Mesothelial cell of epicardium (in vitro differentiated cells): ENCODE measurements at regions not wholly inside any gene's neighbourhood (a gene's known extent, or its start where the extent isn't known, plus 50 kb on each side); places are given as distances from the start of the nearest gene placed in this dataset.

Experiments used
- DNase-seq, 2 experiments: peaks; one replicate each; pipeline ENCODE4 v3.0.0; 2021; ENCODE audit warnings: low spot score in 2 of 2; ENCODE audit not compliant: unreplicated experiment in 2 of 2
- H3K27ac Mint-ChIP-seq: 2 replicates; pipeline ENCODE4 v1.8.0; 2021; ENCODE audit warnings: mixed read lengths
- H3K27me3 Mint-ChIP-seq: 2 replicates; pipeline ENCODE4 v1.8.0; 2021; ENCODE audit warnings: low read depth, mixed read lengths
- H3K36me3 Mint-ChIP-seq: 2 replicates; pipeline ENCODE4 v1.8.0; 2021; ENCODE audit warnings: mixed read lengths
- H3K4me1 Mint-ChIP-seq: 2 replicates; pipeline ENCODE4 v1.8.0; 2021; ENCODE audit warnings: mixed read lengths
- H3K4me3 Mint-ChIP-seq: 2 replicates; pipeline ENCODE4 v1.8.0; 2021; ENCODE audit warnings: mild to moderate bottlenecking, moderate library complexity, mixed read lengths
- H3K9me3 Mint-ChIP-seq: 2 replicates; pipeline ENCODE4 v1.8.0; 2021; ENCODE audit warnings: mixed read lengths
- CTCF ChIP-seq: fragments of 200-600 bp; sonication (generic); IDR thresholded peaks from one replicate; pipeline ENCODE4 v1.5.0; 2021; ENCODE audit warnings: antibody characterized with exemption; ENCODE audit not compliant: unreplicated experiment

- no peak overlapping the region for H3K27ac Mint-ChIP-seq
- no peak overlapping the region for H3K4me3 Mint-ChIP-seq
- H3K36me3 Mint-ChIP-seq: no peaks in the 10 kb centered on the region
- no peak for DNase-seq
- TF ChIP-seq CTCF: no peak
- no peaks in the 10 kb centered on the region for H3K9me3 Mint-ChIP-seq
- H3K4me1 Mint-ChIP-seq: no peaks in the 10 kb centered on the region
- H3K27me3 Mint-ChIP-seq: no peaks in the 10 kb centered on the region
Observed at GRCh38 chr2:122539920-122540319, 784.5 kb downstream of the TSN start.

GRCh38 chr2:122542236-122542635 is 786.8 kb downstream of the TSN start:
- no peaks in the 10 kb centered on the region for H3K27me3 Mint-ChIP-seq
- no peak for TF ChIP-seq CTCF
- no peak for DNase-seq
- no peaks in the 10 kb centered on the region for H3K9me3 Mint-ChIP-seq
- H3K36me3 Mint-ChIP-seq: no peaks in the 10 kb centered on the region
- H3K4me1 Mint-ChIP-seq: no peaks in the 10 kb centered on the region
- no peak overlapping the region for H3K4me3 Mint-ChIP-seq
- H3K27ac Mint-ChIP-seq: no peak overlapping the region

GRCh38 chr2:122542646-122543045 is 787.2 kb downstream of the TSN start:
- no peaks in the 10 kb centered on the region for H3K4me1 Mint-ChIP-seq
- no peak for DNase-seq
- no peak for TF ChIP-seq CTCF
- no peak overlapping the region for H3K27ac Mint-ChIP-seq
- H3K4me3 Mint-ChIP-seq: no peak overlapping the region
- H3K9me3 Mint-ChIP-seq: no peaks in the 10 kb centered on the region
- H3K27me3 Mint-ChIP-seq: no peaks in the 10 kb centered on the region
- no peaks in the 10 kb centered on the region for H3K36me3 Mint-ChIP-seq

- no peak for TF ChIP-seq CTCF
- no peaks in the 10 kb centered on the region for H3K36me3 Mint-ChIP-seq
- no peaks in the 10 kb centered on the region for H3K4me1 Mint-ChIP-seq
- H3K9me3 Mint-ChIP-seq: no peaks in the 10 kb centered on the region
- no peak overlapping the region for H3K4me3 Mint-ChIP-seq
- no peaks in the 10 kb centered on the region for H3K27me3 Mint-ChIP-seq
- H3K27ac Mint-ChIP-seq: no peak overlapping the region
- no peak for DNase-seq
Observed at GRCh38 chr2:122543815-122544214, 788.4 kb downstream of the TSN start.

GRCh38 chr2:122545821-122546220 is 790.4 kb downstream of the TSN start:
- Mint-ChIP-seq H3K4me3 (no peak overlapping the region), H3K4me1 (no peaks in the 10 kb centered on the region), H3K27ac (no peak overlapping the region), H3K27me3 (no peaks in the 10 kb centered on the region), H3K36me3 (peaks cover 5% of the 10 kb centered on the region), H3K9me3 (peaks cover 10% of the 10 kb centered on the region)
- TF ChIP-seq CTCF: no peak
- DNase-seq: no peak

GRCh38 chr2:122562775-122563174 is 807.3 kb downstream of the TSN start:
- H3K4me3 Mint-ChIP-seq: no peak overlapping the region
- no peaks in the 10 kb centered on the region for H3K9me3 Mint-ChIP-seq
- H3K27ac Mint-ChIP-seq: no peak overlapping the region
- DNase-seq: no peak
- H3K36me3 Mint-ChIP-seq: no peaks in the 10 kb centered on the region
- H3K4me1 Mint-ChIP-seq: peaks cover 4% of the 10 kb centered on the region
- no peaks in the 10 kb centered on the region for H3K27me3 Mint-ChIP-seq
- TF ChIP-seq CTCF: no peak
